ENCODE measurements at regions not wholly inside any gene's neighbourhood (a gene's known extent, or its start where the extent isn't known, plus 50 kb on each side); places are given as distances from the start of the nearest gene placed in this dataset.

- no peak overlapping the region for H3K9ac ChIP-seq (ENCODE audit: insufficient read length, low read depth)
- H3K27me3 ChIP-seq (ENCODE audit: insufficient read depth, insufficient read length): no peaks in the 10 kb centered on the region
- H3K4me1 ChIP-seq (ENCODE audit: insufficient read depth, insufficient read length): no peaks in the 10 kb centered on the region
- H3K36me3 ChIP-seq (ENCODE audit: insufficient read depth, insufficient read length, low read length): no peaks in the 10 kb centered on the region
- no peak for DNase-seq (ENCODE audit: low read depth, low spot score)
- H3K4me3 ChIP-seq (ENCODE audit: insufficient read length, low read depth): no peak overlapping the region
- TF ChIP-seq ZNF274 (IDR thresholded peaks at IDR 0.05; ENCODE audit: low read depth, low read length) (no peak), SUZ12 (IDR thresholded peaks at IDR 0.05; ENCODE audit: extremely low read depth, insufficient read depth, insufficient read length) (no peak), YY1 (IDR thresholded peaks at IDR 0.05; ENCODE audit: insufficient read depth, insufficient read length) (no peak)
- H3K9me3 ChIP-seq (ENCODE audit: insufficient read depth, low read length): no peaks in the 10 kb centered on the region
Measured at GRCh38 chr6:102520966-102521365, 1127.5 kb downstream of the GRIK2 start.

DNA sequence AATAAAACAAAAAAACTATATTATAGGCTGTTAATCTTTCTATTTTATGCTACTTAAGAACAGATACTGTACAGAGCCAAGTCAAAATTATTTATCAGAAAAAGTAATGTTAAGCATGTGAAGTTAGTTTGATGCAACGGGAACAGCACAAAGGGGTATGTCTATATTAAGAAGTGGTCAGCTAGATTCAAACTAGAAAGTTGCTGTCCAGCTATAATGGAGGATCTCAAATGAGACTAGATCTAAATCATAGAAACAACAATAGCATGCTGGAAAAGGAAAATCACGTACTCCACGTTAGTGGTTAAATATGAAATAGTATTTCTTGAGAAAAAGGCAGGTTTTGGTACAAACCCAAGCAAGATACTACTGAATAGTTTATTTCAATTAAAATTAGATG is 1124.0 kb downstream of the GRIK2 start:
- Histone ChIP-seq H3K9me3 (ENCODE audit: insufficient read depth, low read length) (no peaks in the 10 kb centered on the region), H3K36me3 (ENCODE audit: insufficient read depth, insufficient read length, low read length) (no peaks in the 10 kb centered on the region), H3K27me3 (ENCODE audit: insufficient read depth, insufficient read length) (no peaks in the 10 kb centered on the region), H3K4me3 (ENCODE audit: insufficient read length, low read depth) (no peak overlapping the region), H3K9ac (ENCODE audit: insufficient read length, low read depth) (no peak overlapping the region), H3K4me1 (ENCODE audit: insufficient read depth, insufficient read length) (no peaks in the 10 kb centered on the region)
- no peak for DNase-seq (ENCODE audit: low read depth, low spot score)
- no peak for TF ChIP-seq YY1 (IDR thresholded peaks at IDR 0.05; ENCODE audit: insufficient read depth, insufficient read length)
- TF ChIP-seq SUZ12 (IDR thresholded peaks at IDR 0.05; ENCODE audit: extremely low read depth, insufficient read depth, insufficient read length): no peak
- no peak for TF ChIP-seq ZNF274 (IDR thresholded peaks at IDR 0.05; ENCODE audit: low read depth, low read length)

DNA sequence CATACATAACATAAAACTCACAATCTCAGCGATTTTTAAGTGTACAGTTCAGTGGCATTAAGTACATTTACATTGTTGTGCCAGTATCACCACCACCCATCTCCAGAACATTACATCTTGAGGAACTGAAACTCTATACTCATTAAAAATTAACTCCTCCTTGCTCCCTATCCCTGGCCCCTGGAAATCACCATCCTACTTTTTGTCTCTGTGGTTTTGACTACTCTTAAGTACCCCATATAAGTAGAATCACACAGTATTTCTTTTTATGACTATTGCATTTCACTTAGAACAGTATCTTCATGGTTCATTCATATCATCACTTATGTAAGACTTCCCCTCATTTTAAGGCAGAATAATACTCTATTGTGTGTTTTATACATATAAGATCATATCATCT is 1108.1 kb downstream of the GRIK2 start:
- Histone ChIP-seq H3K4me3 (ENCODE audit: insufficient read length, low read depth) (no peak overlapping the region), H3K27me3 (ENCODE audit: insufficient read depth, insufficient read length) (no peaks in the 10 kb centered on the region), H3K9ac (ENCODE audit: insufficient read length, low read depth) (no peak overlapping the region), H3K9me3 (ENCODE audit: insufficient read depth, low read length) (no peaks in the 10 kb centered on the region), H3K4me1 (ENCODE audit: insufficient read depth, insufficient read length) (no peaks in the 10 kb centered on the region), H3K36me3 (ENCODE audit: insufficient read depth, insufficient read length, low read length) (no peaks in the 10 kb centered on the region)
- DNase-seq (ENCODE audit: low read depth, low spot score): no peak
- TF ChIP-seq SUZ12 (IDR thresholded peaks at IDR 0.05; ENCODE audit: extremely low read depth, insufficient read depth, insufficient read length): no peak
- no peak for TF ChIP-seq ZNF274 (IDR thresholded peaks at IDR 0.05; ENCODE audit: low read depth, low read length)
- TF ChIP-seq YY1 (IDR thresholded peaks at IDR 0.05; ENCODE audit: insufficient read depth, insufficient read length): no peak

- TF ChIP-seq ZNF274 (IDR thresholded peaks at IDR 0.05; ENCODE audit: low read depth, low read length) (no peak), SUZ12 (IDR thresholded peaks at IDR 0.05; ENCODE audit: extremely low read depth, insufficient read depth, insufficient read length) (no peak), YY1 (IDR thresholded peaks at IDR 0.05; ENCODE audit: insufficient read depth, insufficient read length) (no peak)
- no peak for DNase-seq (ENCODE audit: low read depth, low spot score)
- no peaks in the 10 kb centered on the region for H3K27me3 ChIP-seq (ENCODE audit: insufficient read depth, insufficient read length)
- no peak overlapping the region for H3K9ac ChIP-seq (ENCODE audit: insufficient read length, low read depth)
- no peaks in the 10 kb centered on the region for H3K9me3 ChIP-seq (ENCODE audit: insufficient read depth, low read length)
- no peak overlapping the region for H3K4me3 ChIP-seq (ENCODE audit: insufficient read length, low read depth)
- H3K4me1 ChIP-seq (ENCODE audit: insufficient read depth, insufficient read length): no peaks in the 10 kb centered on the region
- H3K36me3 ChIP-seq (ENCODE audit: insufficient read depth, insufficient read length, low read length): no peaks in the 10 kb centered on the region
Measured at GRCh38 chr6:102494808-102495207, 1101.3 kb downstream of the GRIK2 start.

- no peaks in the 10 kb centered on the region for H3K27me3 ChIP-seq (ENCODE audit: insufficient read depth, insufficient read length)
- no peaks in the 10 kb centered on the region for H3K36me3 ChIP-seq (ENCODE audit: insufficient read depth, insufficient read length, low read length)
- no peak overlapping the region for H3K9ac ChIP-seq (ENCODE audit: insufficient read length, low read depth)
- TF ChIP-seq ZNF274 (IDR thresholded peaks at IDR 0.05; ENCODE audit: low read depth, low read length): no peak
- TF ChIP-seq YY1 (IDR thresholded peaks at IDR 0.05; ENCODE audit: insufficient read depth, insufficient read length): no peak
- no peak for TF ChIP-seq SUZ12 (IDR thresholded peaks at IDR 0.05; ENCODE audit: extremely low read depth, insufficient read depth, insufficient read length)
- H3K4me3 ChIP-seq (ENCODE audit: insufficient read length, low read depth): no peak overlapping the region
- no peak for DNase-seq (ENCODE audit: low read depth, low spot score)
- H3K4me1 ChIP-seq (ENCODE audit: insufficient read depth, insufficient read length): no peaks in the 10 kb centered on the region
- no peaks in the 10 kb centered on the region for H3K9me3 ChIP-seq (ENCODE audit: insufficient read depth, low read length)
Measured at GRCh38 chr6:102493485-102493884, 1100.0 kb downstream of the GRIK2 start.

DNA sequence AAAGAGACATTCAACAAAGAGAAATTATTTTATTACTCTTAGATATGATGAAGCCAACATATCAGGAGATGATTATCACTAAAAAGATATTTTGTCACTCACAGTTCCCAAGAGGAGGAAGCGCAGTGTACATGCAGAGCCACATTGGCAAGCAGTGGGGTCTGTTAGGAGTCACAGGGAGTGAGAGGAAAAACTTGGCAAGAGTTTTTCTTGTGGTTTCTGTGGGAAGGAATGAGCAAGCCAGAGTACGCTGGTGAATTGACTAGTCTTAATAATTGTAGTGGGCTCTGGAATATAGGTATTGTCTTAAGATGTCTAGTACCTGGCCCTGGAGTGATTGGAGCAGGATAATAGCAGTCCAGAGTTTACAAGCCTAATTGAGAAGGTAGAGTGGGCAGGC is 1095.2 kb downstream of the GRIK2 start:
- no peaks in the 10 kb centered on the region for H3K4me1 ChIP-seq (ENCODE audit: insufficient read depth, insufficient read length)
- no peaks in the 10 kb centered on the region for H3K36me3 ChIP-seq (ENCODE audit: insufficient read depth, insufficient read length, low read length)
- no peak overlapping the region for H3K4me3 ChIP-seq (ENCODE audit: insufficient read length, low read depth)
- DNase-seq (ENCODE audit: low read depth, low spot score): no peak
- H3K9ac ChIP-seq (ENCODE audit: insufficient read length, low read depth): no peak overlapping the region
- no peaks in the 10 kb centered on the region for H3K9me3 ChIP-seq (ENCODE audit: insufficient read depth, low read length)
- H3K27me3 ChIP-seq (ENCODE audit: insufficient read depth, insufficient read length): no peaks in the 10 kb centered on the region
- TF ChIP-seq ZNF274 (IDR thresholded peaks at IDR 0.05; ENCODE audit: low read depth, low read length): no peak
- no peak for TF ChIP-seq YY1 (IDR thresholded peaks at IDR 0.05; ENCODE audit: insufficient read depth, insufficient read length)
- TF ChIP-seq SUZ12 (IDR thresholded peaks at IDR 0.05; ENCODE audit: extremely low read depth, insufficient read depth, insufficient read length): no peak

- no peaks in the 10 kb centered on the region for H3K36me3 ChIP-seq (ENCODE audit: insufficient read depth, insufficient read length, low read length)
- H3K27me3 ChIP-seq (ENCODE audit: insufficient read depth, insufficient read length): no peaks in the 10 kb centered on the region
- DNase-seq (ENCODE audit: low read depth, low spot score): no peak
- no peaks in the 10 kb centered on the region for H3K4me1 ChIP-seq (ENCODE audit: insufficient read depth, insufficient read length)
- H3K4me3 ChIP-seq (ENCODE audit: insufficient read length, low read depth): no peak overlapping the region
- no peaks in the 10 kb centered on the region for H3K9me3 ChIP-seq (ENCODE audit: insufficient read depth, low read length)
- no peak for TF ChIP-seq ZNF274 (IDR thresholded peaks at IDR 0.05; ENCODE audit: low read depth, low read length)
- no peak for TF ChIP-seq SUZ12 (IDR thresholded peaks at IDR 0.05; ENCODE audit: extremely low read depth, insufficient read depth, insufficient read length)
- TF ChIP-seq YY1 (IDR thresholded peaks at IDR 0.05; ENCODE audit: insufficient read depth, insufficient read length): no peak
- no peak overlapping the region for H3K9ac ChIP-seq (ENCODE audit: insufficient read length, low read depth)
Measured at GRCh38 chr6:102485480-102485879, 1092.0 kb downstream of the GRIK2 start.
